Left lung (tissue), 4 donors: ENCODE measurements at regions not wholly inside any gene's neighbourhood (a gene's known extent, or its start where the extent isn't known, plus 50 kb on each side); places are given as distances from the start of the nearest gene placed in this dataset.

ENCODE experiments used
- ATAC-seq: fragments of 200-7000 bp; cut with Tn5 transposase; one replicate; pipeline ENCODE4 v1.9.1; 2020; ENCODE audit warnings: moderate library complexity
- DNase-seq, 4 donors: peaks; one replicate each; pipeline ENCODE4 v3.0.0-alpha.2; 2013 to 2020
- H3K27ac ChIP-seq, 2 donors: fragments of 200-600 bp; sonication (generic) in 1 of 2; one replicate each; pipeline versions ENCODE4 v1.5.0 to v1.8.0; 2020 to 2021
- H3K27me3 ChIP-seq, 2 donors: fragments of 200-600 bp; sonication (generic) in 1 of 2; one replicate each; pipeline versions ENCODE4 v1.5.0 to v1.8.0; 2020 to 2021
- H3K36me3 ChIP-seq, 2 donors: fragments of 200-600 bp; sonication (generic) in 1 of 2; one replicate each; pipeline versions ENCODE4 v1.5.0 to v1.8.0; 2020 to 2021
- H3K4me1 ChIP-seq, 2 donors: fragments of 200-600 bp; one replicate each; pipeline ENCODE4 v1.8.0; 2021
- H3K4me3 ChIP-seq, 2 donors: fragments of 200-600 bp; sonication (generic) in 1 of 2; one replicate each; pipeline versions ENCODE4 v1.5.0 to v1.8.0; 2020 to 2021; ENCODE audit warnings: mild to moderate bottlenecking in 1 of 2
- H3K9me3 ChIP-seq, 2 donors: fragments of 200-600 bp; sonication (generic) in 1 of 2; one replicate each; pipeline versions ENCODE4 v1.5.0 to v1.8.0; 2020 to 2021
- intact Hi-C, 2 donors: fragments of 100-400 bp; cut with DNase I; formaldehyde crosslinking; loops; one replicate each; pipeline versions ENCODE4 v1.11.2 to v1.14.2; 2022
- TF ChIP-seq, protein P1 (sequence below), 2 donors: fragments of 200-600 bp; sonication (generic) in 1 of 2; IDR thresholded peaks; one replicate each; pipeline versions ENCODE4 v1.5.0 to v1.8.0; 2021; ENCODE audit warnings: antibody characterized with exemption in 2 of 2
- donor health status: DM: no; HTN: yes; CAD: no.
- donor health status: DM: no; HTN: no; CAD: no.

DNA sequence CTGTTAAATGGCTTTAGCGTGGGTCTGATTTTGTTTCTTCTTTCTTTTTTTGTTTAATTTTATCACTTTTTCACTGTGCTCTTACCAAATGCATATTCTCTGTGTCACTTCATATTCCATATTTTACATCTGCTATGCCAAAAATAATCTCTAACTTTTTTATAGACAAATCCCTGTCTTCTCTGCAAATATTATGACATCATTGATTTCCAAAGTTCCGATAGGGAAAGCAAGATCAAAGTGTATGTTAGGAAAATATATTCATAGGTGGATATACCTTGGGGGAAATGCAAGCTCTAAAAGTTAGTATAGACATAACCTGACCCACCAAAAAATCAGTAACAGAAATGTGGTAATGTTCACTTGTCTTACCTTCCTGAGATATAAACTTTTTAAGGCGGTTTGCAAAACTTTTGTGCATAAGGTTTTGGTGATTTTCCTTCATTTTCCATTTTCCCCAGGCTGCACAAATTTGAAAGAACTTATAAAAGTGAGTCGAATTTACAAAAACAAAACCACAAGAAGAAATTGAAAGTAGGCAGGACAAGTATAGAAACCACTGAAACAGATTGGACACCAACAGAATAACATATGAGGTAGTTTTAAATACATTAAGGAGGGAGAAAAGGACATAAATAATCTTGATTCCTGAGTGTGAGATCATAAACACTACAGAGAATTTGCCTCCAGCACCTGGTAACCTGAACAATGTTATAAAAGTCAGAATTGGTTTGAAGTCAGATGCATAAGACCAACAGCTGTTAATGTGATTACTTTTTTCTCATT lies 63.1 kb upstream of the TFEC start:
- DNase-seq (no peak), ATAC-seq (no peak)
- no peak overlapping the region for H3K4me3 ChIP-seq
- no peaks in the 10 kb centered on the region for H3K36me3 ChIP-seq
- H3K27ac ChIP-seq, result no peak overlapping the region
- no peaks in the 10 kb centered on the region for H3K9me3 ChIP-seq
- no peaks in the 10 kb centered on the region for H3K4me1 ChIP-seq
- intact Hi-C loops, result no loop called here
- H3K27me3 ChIP-seq, result no peaks in the 10 kb centered on the region
- TF ChIP-seq, protein P1, sequence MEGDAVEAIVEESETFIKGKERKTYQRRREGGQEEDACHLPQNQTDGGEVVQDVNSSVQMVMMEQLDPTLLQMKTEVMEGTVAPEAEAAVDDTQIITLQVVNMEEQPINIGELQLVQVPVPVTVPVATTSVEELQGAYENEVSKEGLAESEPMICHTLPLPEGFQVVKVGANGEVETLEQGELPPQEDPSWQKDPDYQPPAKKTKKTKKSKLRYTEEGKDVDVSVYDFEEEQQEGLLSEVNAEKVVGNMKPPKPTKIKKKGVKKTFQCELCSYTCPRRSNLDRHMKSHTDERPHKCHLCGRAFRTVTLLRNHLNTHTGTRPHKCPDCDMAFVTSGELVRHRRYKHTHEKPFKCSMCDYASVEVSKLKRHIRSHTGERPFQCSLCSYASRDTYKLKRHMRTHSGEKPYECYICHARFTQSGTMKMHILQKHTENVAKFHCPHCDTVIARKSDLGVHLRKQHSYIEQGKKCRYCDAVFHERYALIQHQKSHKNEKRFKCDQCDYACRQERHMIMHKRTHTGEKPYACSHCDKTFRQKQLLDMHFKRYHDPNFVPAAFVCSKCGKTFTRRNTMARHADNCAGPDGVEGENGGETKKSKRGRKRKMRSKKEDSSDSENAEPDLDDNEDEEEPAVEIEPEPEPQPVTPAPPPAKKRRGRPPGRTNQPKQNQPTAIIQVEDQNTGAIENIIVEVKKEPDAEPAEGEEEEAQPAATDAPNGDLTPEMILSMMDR (IDR thresholded peaks at IDR 0.05), result no peak

DNA sequence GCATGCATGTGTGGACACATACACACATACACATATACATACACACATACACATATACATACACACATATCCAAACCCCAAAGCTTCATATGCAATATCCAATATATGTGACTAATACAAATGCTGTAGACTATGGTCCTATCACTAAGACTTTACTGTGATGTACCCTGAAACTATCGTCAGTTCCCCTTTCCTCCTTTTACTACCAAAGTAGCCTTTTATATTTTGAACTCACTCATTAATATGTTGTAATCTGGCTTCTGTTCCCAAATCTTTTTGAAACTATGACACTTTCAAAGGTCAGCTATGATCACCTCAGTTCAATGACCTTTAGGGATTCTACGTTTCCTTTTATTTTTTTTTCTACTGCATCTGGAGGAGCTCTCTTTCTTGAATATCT lies 64.8 kb upstream of the TFEC start:
- H3K27me3 ChIP-seq, result no peaks in the 10 kb centered on the region
- TF ChIP-seq, protein P1 (IDR thresholded peaks at IDR 0.05), result no peak
- no peak for DNase-seq
- H3K4me1 ChIP-seq, result no peaks in the 10 kb centered on the region
- no peak overlapping the region for H3K4me3 ChIP-seq
- no peak overlapping the region for H3K27ac ChIP-seq
- ATAC-seq, result no peak
- intact Hi-C loops, result no loop called here
- H3K36me3 ChIP-seq, result no peaks in the 10 kb centered on the region
- no peaks in the 10 kb centered on the region for H3K9me3 ChIP-seq

DNA sequence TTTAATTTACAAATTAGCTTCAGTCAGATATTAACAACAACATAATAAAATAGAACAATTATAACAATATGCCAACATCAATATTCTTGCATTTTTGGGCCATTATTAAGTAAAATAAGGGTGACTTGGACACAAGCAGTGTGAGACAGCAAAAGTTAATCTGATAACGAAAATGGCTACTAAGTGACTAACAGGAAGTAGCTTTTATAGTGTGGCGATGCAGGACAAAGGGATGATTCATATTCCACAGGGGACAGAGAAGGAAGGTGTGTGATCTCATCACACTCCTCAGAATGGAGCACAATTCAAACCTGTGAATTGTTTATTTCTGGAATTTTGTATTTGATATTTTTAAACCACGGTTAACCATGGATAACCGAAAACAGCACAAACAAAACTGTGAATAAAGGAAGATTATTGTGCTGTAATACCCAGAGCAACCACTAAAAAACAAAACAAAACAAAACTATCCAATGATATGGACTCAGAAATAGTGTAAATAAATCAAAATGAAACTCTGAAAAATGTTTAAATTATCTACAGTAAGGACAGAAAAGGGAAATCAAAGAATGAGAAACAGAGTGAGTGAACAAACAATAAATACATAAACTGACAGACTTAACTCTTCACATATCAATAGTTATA lies 66.9 kb upstream of the TFEC start:
- Histone ChIP-seq H3K4me1 (no peaks in the 10 kb centered on the region), H3K27me3 (no peaks in the 10 kb centered on the region), H3K36me3 (no peaks in the 10 kb centered on the region), H3K27ac (no peak overlapping the region), H3K4me3 (no peak overlapping the region), H3K9me3 (no peaks in the 10 kb centered on the region)
- TF ChIP-seq, protein P1 (IDR thresholded peaks at IDR 0.05), result no peak
- ATAC-seq, result peak; percentile 24
- DNase-seq, result no peak
- intact Hi-C loops, result no loop called here

DNA sequence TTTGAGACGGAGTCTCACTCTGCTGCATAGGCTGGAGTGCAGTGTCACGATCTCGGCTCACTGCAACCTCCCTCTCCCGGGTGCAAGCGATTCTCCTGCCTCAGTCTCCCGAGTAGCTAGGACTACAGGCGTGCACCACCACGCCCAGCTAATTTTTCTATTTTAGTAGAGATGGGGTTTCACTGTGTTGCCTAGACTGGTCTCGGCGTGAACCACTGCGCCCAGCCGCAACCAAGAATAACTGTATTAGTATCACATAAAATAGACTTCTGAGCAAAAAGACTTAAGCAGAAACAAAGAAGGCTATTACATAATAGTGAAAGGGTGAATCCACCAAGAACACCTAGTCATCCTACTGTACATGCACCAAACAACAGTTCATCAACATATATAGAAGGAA lies 67.6 kb upstream of the TFEC start:
- TF ChIP-seq, protein P1 (IDR thresholded peaks at IDR 0.05), result no peak
- H3K27me3 ChIP-seq, result no peaks in the 10 kb centered on the region
- no peaks in the 10 kb centered on the region for H3K36me3 ChIP-seq
- no peak overlapping the region for H3K27ac ChIP-seq
- no peak for ATAC-seq
- DNase-seq, result peak in 1 of 4 donors; percentile 11
- H3K9me3 ChIP-seq, result no peaks in the 10 kb centered on the region
- intact Hi-C loops, result no loop called here
- no peak overlapping the region for H3K4me3 ChIP-seq
- no peaks in the 10 kb centered on the region for H3K4me1 ChIP-seq

DNA sequence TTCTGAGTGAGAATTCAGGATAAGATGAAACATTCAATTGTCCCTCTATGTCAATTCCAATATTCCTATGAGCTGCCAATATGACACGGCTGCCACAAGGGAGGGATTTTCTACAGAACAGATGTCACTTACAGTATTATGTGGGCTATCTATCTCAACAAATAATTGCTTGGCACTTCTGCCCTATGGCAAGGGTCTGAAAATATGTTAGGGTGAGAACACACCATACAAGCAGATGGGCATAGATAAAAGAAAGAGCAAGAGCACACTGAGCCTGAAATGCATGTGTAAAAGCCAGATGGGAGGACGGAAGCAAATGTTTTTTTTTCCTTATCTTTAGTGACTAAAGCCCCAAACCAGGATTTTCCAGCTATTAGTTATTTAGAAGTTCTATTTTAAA lies 70.1 kb upstream of the TFEC start:
- no peak overlapping the region for H3K4me3 ChIP-seq
- no peaks in the 10 kb centered on the region for H3K4me1 ChIP-seq
- no peaks in the 10 kb centered on the region for H3K36me3 ChIP-seq
- no peak overlapping the region for H3K27ac ChIP-seq
- ATAC-seq (no peak), DNase-seq (no peak)
- H3K9me3 ChIP-seq, result no peaks in the 10 kb centered on the region
- H3K27me3 ChIP-seq, result no peaks in the 10 kb centered on the region
- intact Hi-C loops, result no loop called here
- TF ChIP-seq, protein P1 (IDR thresholded peaks at IDR 0.05), result no peak
